ENCODE measurements at regions not wholly inside any gene's neighbourhood (a gene's known extent, or its start where the extent isn't known, plus 50 kb on each side); places are given as distances from the start of the nearest gene placed in this dataset.

DNA sequence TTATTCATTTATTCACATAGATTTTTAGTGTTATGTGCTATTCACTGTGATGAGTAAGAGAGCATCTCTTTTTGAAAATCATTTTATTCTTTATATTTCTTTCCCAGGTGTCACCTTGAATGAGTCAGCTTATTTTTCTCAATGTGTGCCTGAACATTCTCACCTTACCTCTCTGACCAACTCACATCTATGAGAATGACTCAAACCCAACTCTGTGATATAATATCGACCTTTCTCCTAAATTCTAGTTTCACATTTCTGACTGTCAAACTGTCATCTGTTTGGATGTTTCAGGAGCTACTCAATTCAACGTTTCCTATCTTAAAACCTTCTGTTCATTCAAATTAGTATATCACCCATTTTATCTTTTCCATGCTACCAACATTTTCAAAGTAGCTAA is 630.8 kb downstream of the RERGL start:
- H3K27ac Mint-ChIP-seq = no peak overlapping the region
- H3K9me3 Mint-ChIP-seq = peaks cover 9% of the 10 kb centered on the region
- no peaks in the 10 kb centered on the region for H3K36me3 Mint-ChIP-seq
- no peak overlapping the region for H3K4me3 Mint-ChIP-seq
- DNase-seq (ENCODE audit: low spot score in 2 of 2) (no peak), ATAC-seq (no peak)
- H3K4me1 Mint-ChIP-seq = no peaks in the 10 kb centered on the region

DNA sequence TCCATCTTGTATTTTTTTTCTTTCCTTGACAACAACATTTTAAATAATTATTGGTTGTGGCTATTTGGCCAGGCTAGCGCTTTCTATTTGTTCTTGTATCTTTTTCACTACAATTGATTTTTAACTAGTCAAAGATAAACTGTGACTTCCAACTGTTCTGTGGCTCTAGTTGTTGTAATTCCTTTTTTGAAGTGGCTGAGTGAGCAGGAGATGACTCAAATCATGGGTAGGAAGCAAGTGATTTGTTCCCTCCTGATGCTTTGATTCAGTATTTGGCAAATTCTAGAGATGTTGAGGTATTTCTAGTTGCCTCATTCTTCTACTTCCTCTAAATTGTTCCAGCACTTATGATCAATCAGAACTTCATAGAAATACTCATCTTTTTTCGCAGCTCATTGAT is 633.5 kb downstream of the RERGL start:
- ATAC-seq (no peak), DNase-seq (ENCODE audit: low spot score in 2 of 2) (no peak)
- Mint-ChIP-seq H3K36me3 (no peaks in the 10 kb centered on the region), H3K4me3 (no peak overlapping the region), H3K4me1 (no peaks in the 10 kb centered on the region), H3K9me3 (peaks cover 14% of the 10 kb centered on the region), H3K27ac (no peak overlapping the region)

DNA sequence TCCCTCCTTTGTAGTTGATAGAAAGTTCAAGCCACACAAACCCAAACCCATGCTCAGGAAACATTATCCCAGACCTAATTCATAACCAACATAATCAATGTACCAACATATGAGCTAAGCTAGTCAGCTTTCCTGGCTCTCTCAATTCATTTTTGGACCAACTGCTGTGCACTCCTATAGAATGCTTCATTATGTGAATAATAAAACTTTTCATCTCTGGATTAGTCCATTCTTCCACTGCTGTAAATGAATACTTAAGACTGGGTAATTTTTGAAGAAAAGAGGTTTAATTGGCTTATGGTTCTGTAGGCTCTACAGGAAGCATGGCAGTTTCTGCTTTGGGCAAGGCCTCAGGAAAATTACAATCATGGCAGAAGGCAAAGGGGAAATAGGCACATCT is 651.9 kb downstream of the RERGL start:
- no peak for DNase-seq (ENCODE audit: low spot score in 2 of 2)
- peaks cover 17% of the 10 kb centered on the region for H3K9me3 Mint-ChIP-seq
- no peaks in the 10 kb centered on the region for H3K36me3 Mint-ChIP-seq
- no peaks in the 10 kb centered on the region for H3K4me1 Mint-ChIP-seq
- no peak for ATAC-seq
- no peak overlapping the region for H3K4me3 Mint-ChIP-seq
- H3K27ac Mint-ChIP-seq = no peak overlapping the region

DNA sequence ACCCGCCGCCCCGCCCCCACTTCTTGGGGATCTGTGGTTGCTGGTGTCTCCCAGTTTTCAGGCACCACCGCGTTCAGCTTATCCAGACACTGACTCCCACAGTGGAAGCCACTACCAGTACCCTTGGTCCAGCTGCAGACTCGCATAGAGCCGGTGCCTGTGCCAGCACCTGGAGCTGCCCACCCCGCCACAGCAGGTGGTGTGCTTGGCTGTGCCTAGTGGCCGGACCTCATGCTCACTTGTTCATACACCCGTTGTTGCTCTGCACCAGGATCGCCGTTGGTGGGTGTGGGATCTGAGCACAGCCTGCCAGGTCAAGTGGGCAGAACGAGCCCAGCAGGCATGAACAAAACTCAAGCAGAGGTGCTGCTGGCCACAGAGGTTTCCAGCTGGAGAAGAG is 673.2 kb downstream of the RERGL start:
- no peaks in the 10 kb centered on the region for H3K4me1 Mint-ChIP-seq
- no peak overlapping the region for H3K4me3 Mint-ChIP-seq
- ATAC-seq (no peak), DNase-seq (ENCODE audit: low spot score in 2 of 2) (no peak)
- peaks cover 8% of the 10 kb centered on the region for H3K9me3 Mint-ChIP-seq
- H3K36me3 Mint-ChIP-seq = no peaks in the 10 kb centered on the region
- no peak overlapping the region for H3K27ac Mint-ChIP-seq

DNA sequence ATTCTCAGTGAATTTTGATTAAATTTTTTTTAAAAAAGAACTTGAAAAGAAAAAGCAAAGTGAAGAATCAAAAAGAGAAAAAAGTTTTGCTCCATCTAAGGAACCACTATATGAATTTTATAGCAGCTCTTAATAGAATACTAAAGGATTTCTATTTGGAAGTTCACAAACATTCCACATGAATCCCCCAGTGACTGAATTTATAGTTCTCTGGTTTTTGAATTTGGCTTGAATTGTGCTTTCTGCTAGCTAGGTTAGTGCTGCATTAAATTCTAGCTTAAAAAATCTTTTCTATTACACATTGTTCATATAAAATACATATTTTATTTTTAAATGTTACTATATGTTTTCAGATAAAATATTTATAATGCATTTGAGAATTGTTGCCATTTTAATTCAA is 675.4 kb downstream of the RERGL start:
- ATAC-seq (no peak), DNase-seq (ENCODE audit: low spot score in 2 of 2) (no peak)
- no peaks in the 10 kb centered on the region for H3K36me3 Mint-ChIP-seq
- no peak overlapping the region for H3K27ac Mint-ChIP-seq
- no peak overlapping the region for H3K4me3 Mint-ChIP-seq
- H3K9me3 Mint-ChIP-seq = peaks cover 12% of the 10 kb centered on the region
- H3K4me1 Mint-ChIP-seq = no peaks in the 10 kb centered on the region

DNA sequence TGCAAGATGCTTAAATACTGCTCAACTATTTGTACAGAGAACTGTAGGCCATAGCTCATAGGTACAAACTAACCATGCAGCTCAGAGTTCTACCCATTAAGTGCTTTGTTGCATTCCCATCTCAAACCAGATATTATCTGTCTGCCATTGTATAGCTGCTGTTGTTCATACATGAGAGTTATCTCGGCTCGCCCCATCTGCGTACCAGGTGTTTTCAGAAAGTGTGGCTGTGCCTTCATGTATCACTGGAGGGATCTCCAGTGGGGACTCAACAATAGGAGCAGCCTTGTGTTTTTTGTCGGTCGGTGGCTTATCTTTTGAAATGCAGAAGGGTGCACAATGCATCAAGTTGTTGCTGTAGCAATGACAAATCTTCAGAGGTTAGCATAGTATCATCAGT is 678.3 kb downstream of the RERGL start:
- no peaks in the 10 kb centered on the region for H3K4me1 Mint-ChIP-seq
- H3K36me3 Mint-ChIP-seq = no peaks in the 10 kb centered on the region
- no peak overlapping the region for H3K4me3 Mint-ChIP-seq
- ATAC-seq (no peak), DNase-seq (ENCODE audit: low spot score in 2 of 2) (no peak)
- peaks cover 9% of the 10 kb centered on the region for H3K9me3 Mint-ChIP-seq
- H3K27ac Mint-ChIP-seq = no peak overlapping the region

DNA sequence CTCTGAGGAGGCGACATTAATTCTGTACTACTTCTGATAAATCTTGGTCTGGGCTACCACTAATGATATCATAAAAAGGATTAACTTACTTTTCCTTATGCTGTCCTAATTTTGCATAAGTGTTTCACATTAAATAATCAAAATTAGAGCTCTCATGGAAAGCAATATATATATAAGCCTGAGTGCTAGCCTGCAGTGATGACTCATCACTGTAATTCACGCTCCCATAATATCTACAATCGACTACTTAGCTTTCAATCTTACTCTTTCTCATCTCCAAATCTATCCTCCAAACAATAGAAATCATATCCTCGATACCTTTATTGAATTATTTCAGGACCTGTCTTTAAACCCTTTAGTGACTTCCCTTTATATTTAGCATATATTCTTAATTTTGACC is 701.3 kb downstream of the RERGL start:
- no peak for ATAC-seq

DNA sequence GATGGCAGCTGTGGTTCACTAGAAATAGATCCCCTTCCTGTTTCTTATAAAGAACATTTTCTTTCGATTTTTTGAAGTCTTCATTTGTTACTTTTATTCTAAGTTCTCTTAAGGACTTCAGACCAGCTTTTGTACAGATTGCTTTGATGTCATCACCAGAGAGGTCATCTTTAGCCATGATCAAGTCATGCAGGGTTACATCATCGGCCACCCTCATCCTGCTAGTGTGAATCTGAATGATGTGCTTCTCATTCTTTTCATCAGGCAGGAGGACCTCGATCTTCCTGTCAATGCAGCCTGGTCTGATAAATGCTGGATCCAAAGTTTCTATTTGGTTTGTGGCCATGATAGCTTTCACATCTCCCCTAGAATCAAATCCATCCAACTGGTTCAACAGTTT is 706.7 kb downstream of the RERGL start:
- ATAC-seq (no peak), DNase-seq (ENCODE audit: low spot score in 2 of 2) (no peak)
- Mint-ChIP-seq H3K36me3 (no peaks in the 10 kb centered on the region), H3K4me3 (no peak overlapping the region), H3K27ac (no peak overlapping the region), H3K4me1 (no peaks in the 10 kb centered on the region), H3K9me3 (peaks cover 26% of the 10 kb centered on the region)

More for the DNA sequence above, 701.3 kb downstream of the RERGL start:
- Mint-ChIP-seq H3K9me3 (peaks cover 28% of the 10 kb centered on the region), H3K36me3 (no peaks in the 10 kb centered on the region), H3K4me1 (no peaks in the 10 kb centered on the region), H3K4me3 (no peak overlapping the region), H3K27ac (no peak overlapping the region)
- no peak for DNase-seq (ENCODE audit: low spot score in 2 of 2)

DNA sequence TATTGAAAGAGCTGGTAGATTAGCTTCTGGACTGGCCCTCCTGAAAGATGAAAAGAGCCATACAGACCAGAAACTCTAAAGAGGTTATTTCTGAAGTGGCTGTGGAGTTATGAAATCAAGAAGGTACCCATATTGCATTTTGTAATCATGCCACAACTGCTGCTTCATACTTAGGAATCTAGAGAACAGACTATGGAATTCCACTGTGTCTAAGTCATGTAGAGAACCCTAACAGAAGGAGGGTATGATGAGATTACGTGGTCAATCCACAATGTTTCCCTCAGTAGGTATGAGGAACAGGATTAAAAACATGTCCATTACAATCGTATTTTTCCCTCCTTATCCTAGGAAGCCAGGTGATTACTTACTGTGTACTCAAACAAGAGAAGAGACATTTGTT is 708.8 kb downstream of the RERGL start:
- DNase-seq (ENCODE audit: low spot score in 2 of 2) = no peak
- Mint-ChIP-seq H3K4me1 (no peaks in the 10 kb centered on the region), H3K4me3 (no peak overlapping the region), H3K9me3 (peaks cover 34% of the 10 kb centered on the region), H3K27ac (no peak overlapping the region), H3K36me3 (no peaks in the 10 kb centered on the region)
- no peak for ATAC-seq

DNA sequence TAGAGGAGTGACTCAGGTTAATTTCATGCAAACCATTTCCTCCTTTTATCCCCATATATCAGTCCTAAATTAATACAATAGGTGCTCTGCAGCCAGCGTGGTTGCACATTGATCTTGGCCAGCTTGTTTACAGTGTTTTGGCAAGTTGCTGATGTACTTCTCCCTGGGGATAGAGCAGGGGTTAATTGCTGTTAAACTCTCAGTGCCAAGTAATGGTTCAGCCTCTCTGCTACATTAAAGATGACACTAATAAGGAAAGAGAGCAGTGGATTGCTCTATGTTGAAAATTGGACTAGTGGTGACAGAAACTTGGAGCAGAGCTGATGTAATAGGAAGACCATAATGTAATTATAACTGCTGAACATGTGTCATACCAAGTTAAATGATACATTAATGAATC is 717.5 kb downstream of the RERGL start:
- Mint-ChIP-seq H3K9me3 (peaks cover 28% of the 10 kb centered on the region), H3K36me3 (no peaks in the 10 kb centered on the region), H3K4me1 (no peaks in the 10 kb centered on the region), H3K4me3 (no peak overlapping the region), H3K27ac (no peak overlapping the region)
- ATAC-seq = no peak
- no peak for DNase-seq (ENCODE audit: low spot score in 2 of 2)

DNA sequence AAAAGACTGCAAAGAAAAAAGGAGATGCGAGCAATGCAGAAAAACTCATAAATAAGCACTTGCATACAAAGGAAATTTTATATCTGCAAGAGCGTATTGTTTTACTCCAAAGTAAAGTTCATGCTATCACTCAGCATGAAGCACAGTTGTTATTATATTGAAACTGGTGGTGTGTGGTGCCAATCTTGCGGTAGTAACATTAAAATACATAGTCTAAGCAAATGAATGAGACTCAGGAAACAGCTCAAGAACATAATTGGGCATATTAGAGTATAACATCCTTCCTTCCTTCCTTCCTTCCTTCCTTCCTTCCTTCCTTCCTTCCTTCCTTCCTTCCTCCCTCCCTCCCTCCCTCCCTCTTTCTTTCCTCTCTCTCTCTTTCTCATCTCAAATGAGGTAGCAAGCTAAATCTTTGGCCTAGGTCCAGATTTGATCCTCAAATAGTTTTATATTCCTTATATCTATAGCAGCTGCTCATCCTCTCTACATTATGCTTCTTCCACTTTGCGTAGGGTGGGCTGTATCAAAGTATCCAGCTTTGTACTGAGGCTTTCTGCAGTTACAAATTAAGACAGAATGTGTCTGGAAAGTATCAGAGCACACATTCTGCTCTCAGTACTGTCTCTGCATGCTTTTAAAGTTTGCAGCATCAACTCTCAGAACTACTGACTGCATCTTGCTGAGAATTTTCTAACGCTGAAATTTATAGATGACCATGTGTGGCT is 718.3 kb downstream of the RERGL start:
- Mint-ChIP-seq H3K4me3 (no peak overlapping the region), H3K9me3 (peaks cover 26% of the 10 kb centered on the region), H3K4me1 (no peaks in the 10 kb centered on the region), H3K27ac (no peak overlapping the region), H3K36me3 (no peaks in the 10 kb centered on the region)
- ATAC-seq (no peak), DNase-seq (ENCODE audit: low spot score in 2 of 2) (no peak)

DNA sequence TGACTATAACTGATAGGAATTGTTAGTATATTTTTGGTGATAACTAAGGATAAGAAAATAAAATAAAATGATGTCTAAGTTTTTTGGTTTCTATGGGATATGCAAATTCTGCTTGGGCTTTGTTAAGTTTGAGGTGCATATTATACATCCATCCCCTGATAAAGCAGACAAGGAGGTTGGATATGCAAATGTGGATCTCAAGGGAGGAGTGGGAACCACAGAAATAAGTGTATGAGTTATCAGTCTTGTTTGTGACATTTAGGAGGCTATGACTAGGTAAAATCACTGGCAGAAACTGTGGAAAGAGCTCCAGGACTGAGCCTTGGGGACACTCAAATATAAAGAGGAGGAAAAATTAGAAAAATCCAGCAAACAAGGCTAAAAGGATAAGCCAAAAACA is 719.4 kb downstream of the RERGL start:
- Mint-ChIP-seq H3K36me3 (no peaks in the 10 kb centered on the region), H3K4me1 (no peaks in the 10 kb centered on the region), H3K27ac (no peak overlapping the region), H3K4me3 (no peak overlapping the region), H3K9me3 (peaks cover 20% of the 10 kb centered on the region)
- no peak for ATAC-seq
- no peak for DNase-seq (ENCODE audit: low spot score in 2 of 2)

DNA sequence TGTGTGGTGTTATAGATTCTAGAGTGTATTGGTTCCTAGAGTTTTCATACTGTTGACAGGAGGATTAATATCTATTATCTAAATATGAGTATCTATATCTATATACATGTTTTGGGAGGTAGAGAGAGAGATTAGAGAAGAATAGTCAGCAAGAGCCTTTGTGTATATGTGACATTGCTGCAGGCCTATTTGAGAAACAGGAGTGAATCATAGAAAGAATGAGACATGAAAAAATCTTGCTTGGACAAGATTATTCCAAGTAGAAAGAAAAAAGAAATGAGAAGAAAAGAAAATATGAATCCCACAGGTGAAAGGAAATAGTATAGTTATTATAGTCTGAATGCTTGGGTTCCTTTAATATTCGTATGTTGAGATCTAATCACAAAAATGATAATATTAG is 720.4 kb downstream of the RERGL start:
- Mint-ChIP-seq H3K27ac (no peak overlapping the region), H3K4me1 (no peaks in the 10 kb centered on the region), H3K36me3 (no peaks in the 10 kb centered on the region), H3K4me3 (no peak overlapping the region), H3K9me3 (peaks cover 20% of the 10 kb centered on the region)
- ATAC-seq = no peak
- no peak for DNase-seq (ENCODE audit: low spot score in 2 of 2)

DNA sequence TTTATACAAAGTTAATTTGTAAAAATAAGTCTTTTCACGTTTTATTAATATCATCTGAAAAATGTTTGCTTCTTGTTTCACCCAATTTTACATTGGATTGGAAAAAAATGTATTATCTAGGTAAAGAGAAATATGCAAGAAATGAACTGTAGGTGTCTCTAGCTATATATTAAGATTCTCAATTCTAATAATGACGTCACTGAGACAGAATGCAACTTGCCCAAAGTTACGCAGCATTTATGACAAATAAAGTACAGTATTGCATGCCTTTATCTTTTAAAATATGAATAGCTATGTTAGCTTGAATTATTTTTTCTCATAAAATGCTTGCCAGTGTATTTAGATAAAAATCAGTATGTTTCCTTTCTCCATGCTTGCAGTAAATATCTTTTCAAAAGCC is 728.8 kb downstream of the RERGL start:
- Mint-ChIP-seq H3K36me3 (no peaks in the 10 kb centered on the region), H3K4me3 (no peak overlapping the region), H3K27ac (no peak overlapping the region), H3K9me3 (peaks cover 17% of the 10 kb centered on the region), H3K4me1 (no peaks in the 10 kb centered on the region)
- ATAC-seq (no peak), DNase-seq (ENCODE audit: low spot score in 2 of 2) (no peak)

DNA sequence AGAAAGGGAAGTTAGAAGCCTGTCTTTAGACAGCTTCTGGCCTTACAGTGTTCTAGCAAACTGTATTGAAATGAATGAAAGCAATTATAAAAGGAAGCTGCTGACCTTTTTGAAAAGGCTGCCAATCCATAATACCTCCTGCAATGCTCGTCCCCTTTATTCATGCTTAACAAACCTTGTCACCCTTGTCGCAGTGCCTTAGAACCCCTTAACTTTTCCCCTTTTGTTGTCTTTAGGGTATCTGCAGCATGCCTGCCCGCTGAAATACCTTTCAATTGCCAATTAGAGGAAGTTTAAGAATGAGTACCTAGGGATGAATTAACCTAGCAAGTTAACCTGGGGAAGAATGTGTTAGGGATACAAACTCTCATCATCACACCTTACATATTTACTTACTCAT is 731.2 kb downstream of the RERGL start:
- ATAC-seq (no peak), DNase-seq (ENCODE audit: low spot score in 2 of 2) (no peak)
- Mint-ChIP-seq H3K27ac (no peak overlapping the region), H3K9me3 (peaks cover 12% of the 10 kb centered on the region), H3K36me3 (no peaks in the 10 kb centered on the region), H3K4me3 (no peak overlapping the region), H3K4me1 (no peaks in the 10 kb centered on the region)

DNA sequence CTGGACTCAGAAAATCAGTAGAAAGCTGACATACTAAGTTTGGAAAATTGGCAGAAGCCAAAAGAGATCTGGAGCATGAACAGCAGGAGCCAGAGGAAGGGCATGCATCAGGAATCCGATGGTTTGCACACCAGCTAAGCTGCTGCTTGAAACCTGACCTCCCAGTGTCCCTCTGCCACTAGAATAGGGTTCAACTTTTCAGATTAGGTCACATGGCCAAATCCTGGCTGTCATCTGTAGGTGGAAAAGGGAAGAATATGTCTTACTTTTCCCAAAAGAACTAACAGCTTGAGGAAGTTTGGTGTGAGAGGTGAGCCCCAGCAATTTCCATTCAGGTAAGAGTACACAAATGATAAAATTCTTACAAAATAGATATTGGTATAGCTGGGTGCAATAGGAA is 732.6 kb downstream of the RERGL start:
- no peak for ATAC-seq
- no peak overlapping the region for H3K27ac Mint-ChIP-seq
- H3K4me3 Mint-ChIP-seq = no peak overlapping the region
- H3K9me3 Mint-ChIP-seq = peaks cover 11% of the 10 kb centered on the region
- no peak for DNase-seq (ENCODE audit: low spot score in 2 of 2)
- H3K36me3 Mint-ChIP-seq = no peaks in the 10 kb centered on the region
- H3K4me1 Mint-ChIP-seq = no peaks in the 10 kb centered on the region

DNA sequence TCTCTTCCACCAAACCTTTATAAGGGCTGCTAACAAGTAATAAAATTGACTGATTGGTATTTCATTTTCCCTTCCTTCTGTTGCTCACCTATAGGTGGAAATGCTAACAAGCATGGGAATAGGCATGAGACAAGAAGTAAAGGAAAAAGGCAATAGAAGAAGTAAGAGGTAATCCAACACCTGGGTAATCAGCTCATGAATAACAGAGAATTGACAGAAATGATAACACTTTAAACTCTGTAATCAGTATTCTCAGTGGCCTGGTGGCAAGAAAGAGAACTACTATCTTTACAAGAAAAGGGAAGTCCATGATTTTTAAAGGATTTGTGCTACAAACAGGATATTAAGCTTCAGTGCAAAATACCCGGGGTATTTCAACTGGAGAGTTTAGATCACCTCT is 737.8 kb downstream of the RERGL start:
- ATAC-seq (no peak), DNase-seq (ENCODE audit: low spot score in 2 of 2) (no peak)
- Mint-ChIP-seq H3K4me3 (no peak overlapping the region), H3K27ac (no peak overlapping the region), H3K4me1 (no peaks in the 10 kb centered on the region), H3K9me3 (peaks cover 21% of the 10 kb centered on the region), H3K36me3 (no peaks in the 10 kb centered on the region)
